ENCODE measurements at regions not wholly inside any gene's neighbourhood (a gene's known extent, or its start where the extent isn't known, plus 50 kb on each side); places are given as distances from the start of the nearest gene placed in this dataset.

DNA sequence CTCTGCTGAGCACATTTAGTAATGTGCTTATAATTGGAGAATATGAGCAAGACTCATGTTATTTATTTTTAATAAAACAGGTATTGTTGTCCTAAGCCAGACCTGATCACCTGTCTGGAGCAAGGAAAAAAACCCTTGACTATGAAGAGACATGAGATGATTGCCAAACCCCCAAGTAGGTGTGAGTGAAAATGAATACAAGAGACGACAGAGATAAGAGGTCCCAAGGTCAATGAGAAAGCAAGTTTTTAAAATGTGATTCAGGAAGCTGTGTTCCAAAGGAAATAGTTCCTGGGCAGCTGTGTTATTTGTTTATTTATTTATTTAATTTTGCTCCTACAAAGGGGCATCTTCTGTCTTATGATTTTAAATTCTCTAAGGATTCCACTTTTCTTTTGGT is 83.1 kb downstream of the ZNF486 start:
- Histone ChIP-seq H3K27me3 (no peaks in the 10 kb centered on the region), H3K9me3 (no peaks in the 10 kb centered on the region), H3K4me1 (no peaks in the 10 kb centered on the region), H3K27ac (no peak overlapping the region), H3K4me3 (no peak overlapping the region), H3K36me3 (no peaks in the 10 kb centered on the region)
- DNase-seq (ENCODE audit: low spot score in 2 of 2) = no peak
- intact Hi-C loops (cut with DNase I; ENCODE audit: low total_unique reads) = no loop called here
- no peak for TF ChIP-seq POLR2A (IDR thresholded peaks at IDR 0.05)
- TF ChIP-seq, protein P1, sequence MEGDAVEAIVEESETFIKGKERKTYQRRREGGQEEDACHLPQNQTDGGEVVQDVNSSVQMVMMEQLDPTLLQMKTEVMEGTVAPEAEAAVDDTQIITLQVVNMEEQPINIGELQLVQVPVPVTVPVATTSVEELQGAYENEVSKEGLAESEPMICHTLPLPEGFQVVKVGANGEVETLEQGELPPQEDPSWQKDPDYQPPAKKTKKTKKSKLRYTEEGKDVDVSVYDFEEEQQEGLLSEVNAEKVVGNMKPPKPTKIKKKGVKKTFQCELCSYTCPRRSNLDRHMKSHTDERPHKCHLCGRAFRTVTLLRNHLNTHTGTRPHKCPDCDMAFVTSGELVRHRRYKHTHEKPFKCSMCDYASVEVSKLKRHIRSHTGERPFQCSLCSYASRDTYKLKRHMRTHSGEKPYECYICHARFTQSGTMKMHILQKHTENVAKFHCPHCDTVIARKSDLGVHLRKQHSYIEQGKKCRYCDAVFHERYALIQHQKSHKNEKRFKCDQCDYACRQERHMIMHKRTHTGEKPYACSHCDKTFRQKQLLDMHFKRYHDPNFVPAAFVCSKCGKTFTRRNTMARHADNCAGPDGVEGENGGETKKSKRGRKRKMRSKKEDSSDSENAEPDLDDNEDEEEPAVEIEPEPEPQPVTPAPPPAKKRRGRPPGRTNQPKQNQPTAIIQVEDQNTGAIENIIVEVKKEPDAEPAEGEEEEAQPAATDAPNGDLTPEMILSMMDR (IDR thresholded peaks at IDR 0.05) = no peak
- TF ChIP-seq POLR2AphosphoS5 (IDR thresholded peaks at IDR 0.05) = no peak
